Ishikawa (cell line): ENCODE measurements at regions not wholly inside any gene's neighbourhood (a gene's known extent, or its start where the extent isn't known, plus 50 kb on each side); places are given as distances from the start of the nearest gene placed in this dataset.

ENCODE experiments used
- CEBPB ChIP-seq: IDR thresholded peaks from 2 replicates; pipeline ENCODE4 v1.6.1; 2012
- CREB1 ChIP-seq: IDR thresholded peaks from 2 replicates; pipeline ENCODE4 v1.6.1; 2012; ENCODE audit warnings: low read depth
- EGR1 ChIP-seq: IDR thresholded peaks from 2 replicates; pipeline ENCODE4 v1.6.1; 2012
- EP300 ChIP-seq: IDR thresholded peaks from 2 replicates; pipeline ENCODE4 v1.6.1; 2012; ENCODE audit warnings: borderline replicate concordance
- FOXM1 ChIP-seq: IDR thresholded peaks from 2 replicates; pipeline ENCODE4 v1.6.1; 2012; ENCODE audit warnings: low read depth, borderline replicate concordance
- MAX ChIP-seq: IDR thresholded peaks from 2 replicates; pipeline ENCODE4 v1.6.1; 2012
- NFIC ChIP-seq: IDR thresholded peaks from 2 replicates; pipeline ENCODE4 v1.6.1; 2012
- RAD21 ChIP-seq: IDR thresholded peaks from 2 replicates; pipeline ENCODE4 v1.6.1; 2012; ENCODE audit warnings: low read depth
- REST ChIP-seq: IDR thresholded peaks from 2 replicates; pipeline ENCODE4 v1.6.1; 2012; ENCODE audit warnings: low read depth, mild to moderate bottlenecking
- TAF1 ChIP-seq: IDR thresholded peaks from 2 replicates; pipeline ENCODE4 v1.6.1; 2012; ENCODE audit warnings: low read depth, mild to moderate bottlenecking
- TCF12 ChIP-seq: IDR thresholded peaks from 2 replicates; pipeline ENCODE4 v1.6.1; 2012; ENCODE audit warnings: low read depth
- TEAD4 ChIP-seq: IDR thresholded peaks from 2 replicates; pipeline ENCODE4 v1.6.1; 2012
- USF1 ChIP-seq: IDR thresholded peaks from 2 replicates; pipeline ENCODE4 v1.6.1; 2012
- YY1 ChIP-seq: IDR thresholded peaks from 2 replicates; pipeline ENCODE4 v1.6.1; 2012; ENCODE audit warnings: low read depth
- ZBTB7A ChIP-seq: IDR thresholded peaks from 2 replicates; pipeline ENCODE4 v1.6.1; 2012; ENCODE audit warnings: low read depth

- TF ChIP-seq EP300 (no peak), USF1 (no peak), MAX (no peak), RAD21 (no peak), TEAD4 (no peak), CREB1 (no peak), YY1 (no peak), REST (no peak), FOXM1 (no peak), TCF12 (no peak), CEBPB (no peak), NFIC (no peak), ZBTB7A (no peak)
These were observed 287.2 kb downstream of the YTHDC2 start for GRCh38 chr5:113800686-113801085.

- TF ChIP-seq TAF1 = no peak
- TF ChIP-seq YY1 = no peak
- no peak for TF ChIP-seq EGR1
- no peak for TF ChIP-seq CREB1
- no peak for TF ChIP-seq NFIC
- TF ChIP-seq RAD21 = no peak
- no peak for TF ChIP-seq EP300
- TF ChIP-seq USF1 = no peak
- TF ChIP-seq ZBTB7A = no peak
- no peak for TF ChIP-seq REST
- TF ChIP-seq CEBPB = no peak
- TF ChIP-seq TCF12 = no peak
- no peak for TF ChIP-seq FOXM1
These were observed 290.8 kb downstream of the YTHDC2 start for GRCh38 chr5:113804264-113804663.

- no peak for TF ChIP-seq EP300
- no peak for TF ChIP-seq FOXM1
- no peak for TF ChIP-seq REST
- TF ChIP-seq NFIC = no peak
- TF ChIP-seq YY1 = no peak
- no peak for TF ChIP-seq TEAD4
- TF ChIP-seq USF1 = no peak
- TF ChIP-seq CREB1 = no peak
- no peak for TF ChIP-seq MAX
- TF ChIP-seq EGR1 = no peak
- no peak for TF ChIP-seq TCF12
- TF ChIP-seq CEBPB = no peak
- no peak for TF ChIP-seq TAF1
- TF ChIP-seq ZBTB7A = no peak
- no peak for TF ChIP-seq RAD21
These were observed 291.4 kb downstream of the YTHDC2 start for GRCh38 chr5:113804943-113805342.

- TF ChIP-seq RAD21 (peak; percentile 39; the same call in 1 of the 2 replicates), MAX (no peak), NFIC (no peak), EGR1 (no peak)
These were observed 292.8 kb downstream of the YTHDC2 start for GRCh38 chr5:113806250-113806649.
